Gastrocnemius medialis (tissue), 4 donors: ENCODE measurements at regions not wholly inside any gene's neighbourhood (a gene's known extent, or its start where the extent isn't known, plus 50 kb on each side); places are given as distances from the start of the nearest gene placed in this dataset.

ENCODE experiments used
- CTCF ChIP-seq, 5 experiments: fragments of 450-650 bp in 3 of 5; fragments of 200-600 bp in 2 of 5; sonication (generic) in 2 of 5; IDR thresholded peaks in 4 of 5; conservative IDR thresholded peaks in 1 of 5; 1 replicate in 4 of 5; 2 replicates in 1 of 5; pipeline ENCODE4 v1.5.1; 2016 to 2019; ENCODE audit warnings: antibody characterized with exemption in 5 of 5, mild to moderate bottlenecking in 3 of 5, moderate library complexity in 3 of 5
- POLR2A ChIP-seq, 2 donors: fragments of 450-650 bp; IDR thresholded peaks; one replicate each; pipeline ENCODE4 v1.6.1; 2017; ENCODE audit warnings: antibody characterized with exemption in 2 of 2, mild to moderate bottlenecking in 2 of 2, moderate library complexity in 2 of 2

- TF ChIP-seq CTCF (IDR thresholded peaks at IDR 0.05 in 4 of 5, conservative IDR thresholded peaks at IDR 0.05 in 1 of 5) (no peak), POLR2A (IDR thresholded peaks at IDR 0.05) (no peak)
Observed at GRCh38 chrX:126064901-126065541, 101.1 kb downstream of the DCAF12L2 start.
